ENCODE measurements at regions not wholly inside any gene's neighbourhood (a gene's known extent, or its start where the extent isn't known, plus 50 kb on each side); places are given as distances from the start of the nearest gene placed in this dataset.

GRCh38 chr17:79261355-79262072, 186.9 kb downstream of the ENGASE start:
- intact Hi-C loops (cut with micrococcal nuclease; ENCODE audit: unreplicated experiment): loop anchor here (10.0 kb wide), 1 partner anchor 1017 kb away; no protein-coding TSS in a partner anchor
- TF ChIP-seq MLLT10 (CRISPR knock-in tag; IDR thresholded peaks at IDR 0.05): no peak
- no peak for TF ChIP-seq HDAC1 (CRISPR knock-in tag; IDR thresholded peaks at IDR 0.05)
- no peak for TF ChIP-seq TFDP1 (CRISPR knock-in tag; IDR thresholded peaks at IDR 0.05; ENCODE audit: borderline replicate concordance)
- TF ChIP-seq SATB2 (CRISPR knock-in tag; IDR thresholded peaks at IDR 0.05): no peak
- no peak for TF ChIP-seq HBP1 (CRISPR knock-in tag; IDR thresholded peaks at IDR 0.05; ENCODE audit: low read depth)
- no peak for TF ChIP-seq CREM (IDR thresholded peaks at IDR 0.05)
- no peak for TF ChIP-seq CREM (CRISPR knock-in tag; IDR thresholded peaks at IDR 0.05)
- no peak for TF ChIP-seq ARID4A (CRISPR knock-in tag; IDR thresholded peaks at IDR 0.05; ENCODE audit: borderline replicate concordance)
- no peak for TF ChIP-seq YEATS4 (CRISPR knock-in tag; IDR thresholded peaks at IDR 0.05; ENCODE audit: borderline replicate concordance)
- TF ChIP-seq SIX1 (CRISPR knock-in tag; IDR thresholded peaks at IDR 0.05; ENCODE audit: borderline replicate concordance): no peak
- TF ChIP-seq ZNF549 (CRISPR knock-in tag; IDR thresholded peaks at IDR 0.05): no peak
- no peak for TF ChIP-seq FOXP1 (IDR thresholded peaks at IDR 0.05)
- no peak for TF ChIP-seq FOXP1 (CRISPR knock-in tag; IDR thresholded peaks at IDR 0.05)
- no peak for TF ChIP-seq ZNF570 (CRISPR knock-in tag; IDR thresholded peaks at IDR 0.05; ENCODE audit: borderline replicate concordance)
- no peak for TF ChIP-seq EP300 (IDR thresholded peaks at IDR 0.05; ENCODE audit: low read depth in 2 of 2, low read length in 2 of 2)
- no peak for TF ChIP-seq EP300 (CRISPR knock-in tag; IDR thresholded peaks at IDR 0.05; ENCODE audit: borderline replicate concordance)
- no peak for TF ChIP-seq PAF1 (CRISPR knock-in tag; IDR thresholded peaks at IDR 0.05)
- no peak for TF ChIP-seq BRD4 (CRISPR knock-in tag; IDR thresholded peaks at IDR 0.05)
- no peak for TF ChIP-seq TFE3 (CRISPR knock-in tag; IDR thresholded peaks at IDR 0.05)

More at GRCh38 chr17:79261355-79262072, 186.9 kb downstream of the ENGASE start:
- H2AFZ ChIP-seq (ENCODE audit: low read length): no peak overlapping the region
- POLR2A ChIA-PET: no interaction called here
- ATAC-seq (no peak), FAIRE-seq (no peak), DNase-seq (ENCODE audit: low spot score) (no peak)
- no peak overlapping the region for H3K9ac ChIP-seq (ENCODE audit: insufficient read depth, low read depth, low read length)
- WGBS (ENCODE audit: low lambda C conversion rate): 7% methylated on average over 21 of the region's 23 CpGs
- no peaks in the 10 kb centered on the region for H3K36me3 ChIP-seq (replicated peaks in 1 of 2; ENCODE audit: control insufficient read depth in 1 of 2, insufficient read depth in 2 of 2, low read length in 2 of 2)
- no peak overlapping the region for H3K27ac ChIP-seq (ENCODE audit: extremely low read length, insufficient read depth, low read length)
- CTCF ChIA-PET (ENCODE audit: low intra/inter-chr PET ratio, low total read pairs): no interaction called here
- no peaks in the 10 kb centered on the region for H3K79me2 ChIP-seq (ENCODE audit: insufficient read depth, low read length)
- no peak overlapping the region for H3K4me3 ChIP-seq (replicated peaks in 1 of 3; ENCODE audit: insufficient read depth in 1 of 3, low read depth in 2 of 3, low read length in 3 of 3)
- H3K27me3 ChIP-seq (ENCODE audit: control insufficient read depth in 1 of 2, insufficient read depth in 2 of 2, low read length in 2 of 2): peaks cover 45 to 96% of the 10 kb centered on the region in 2 experiments
- BruUV-seq (replicated peaks): no TSS peak
- no peaks in the 10 kb centered on the region for H3K4me1 ChIP-seq (ENCODE audit: insufficient read depth, low read length)
- in situ Hi-C loops (cut with HindIII; ENCODE audit: extremely low pct_ligation_motif_present, low pct_unique_long_range_greater_than_20kb): no loop called here
- no peak overlapping the region for H3K4me2 ChIP-seq (ENCODE audit: low read depth, low read length)
- no peaks in the 10 kb centered on the region; the same call in 1 of the 2 replicates for H4K20me1 ChIP-seq (ENCODE audit: insufficient read depth, low read length)
- no peaks in the 10 kb centered on the region for H3K9me3 ChIP-seq (ENCODE audit: low read length)

Measured in HepG2 (cell line).